KOPT-K1 (cell line): ENCODE measurements at regions not wholly inside any gene's neighbourhood (a gene's known extent, or its start where the extent isn't known, plus 50 kb on each side); places are given as distances from the start of the nearest gene placed in this dataset.

Experiments
- H3K27ac ChIP-seq: fragments of 200-600 bp; sonication (generic); 2 replicates; pipeline ENCODE4 v1.5.1; 2016; ENCODE audit warnings: antibody characterized with exemption, mild to moderate bottlenecking, low read depth, low read length; ENCODE audit not compliant: poor library complexity, severe bottlenecking
- H3K36me3 ChIP-seq: fragments of 200-600 bp; sonication (generic); 2 replicates; pipeline ENCODE4 v1.5.1; 2017; ENCODE audit warnings: antibody characterized with exemption, mild to moderate bottlenecking, low read length, moderate library complexity; ENCODE audit not compliant: insufficient read depth
- H3K9me3 ChIP-seq: fragments of 200-600 bp; sonication (generic); 2 replicates; pipeline ENCODE4 v1.5.1; 2017; ENCODE audit warnings: antibody characterized with exemption, low read length, mild to moderate bottlenecking; ENCODE audit not compliant: insufficient read depth, poor library complexity, severe bottlenecking

DNA sequence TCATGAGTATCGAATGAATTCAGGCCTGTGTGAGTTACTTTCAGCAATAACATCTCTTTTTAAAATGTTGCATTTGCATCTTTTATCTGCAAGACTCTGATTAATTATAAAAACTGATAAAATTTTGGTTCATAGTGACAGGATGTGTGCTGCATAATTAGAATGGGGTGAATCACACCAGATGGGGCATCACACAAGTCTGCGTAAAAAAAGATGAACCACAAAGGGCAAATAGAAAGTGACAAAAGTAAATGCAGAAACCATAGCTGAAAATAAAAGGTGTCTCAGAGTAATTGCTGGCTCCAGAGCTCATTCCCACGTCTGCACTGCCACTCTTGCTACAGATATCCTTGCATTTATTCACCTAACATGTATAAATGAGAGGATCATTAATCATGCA is 131.1 kb downstream of the HS3ST1 start:
- Histone ChIP-seq H3K9me3 (no peaks in the 10 kb centered on the region), H3K27ac (no peak overlapping the region), H3K36me3 (no peaks in the 10 kb centered on the region)

DNA sequence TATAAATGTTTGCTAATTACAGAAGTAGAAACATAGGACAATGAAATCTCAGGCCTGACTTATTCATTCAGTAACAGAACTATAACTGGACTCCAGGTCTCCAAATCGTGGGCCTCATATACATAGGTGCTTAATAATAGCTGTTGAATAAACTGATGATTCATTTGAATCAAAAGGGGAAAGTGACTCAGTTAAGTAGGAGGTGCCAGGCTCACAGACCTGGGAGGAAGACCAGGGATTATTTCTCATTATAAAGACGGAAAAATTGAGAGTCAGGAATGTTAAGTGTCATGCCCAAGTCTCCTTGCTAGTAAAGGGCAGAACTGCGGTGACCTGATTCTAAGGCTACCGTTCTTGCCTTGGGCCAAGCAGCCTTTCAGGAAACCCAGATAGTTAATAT is 131.5 kb downstream of the HS3ST1 start:
- no peaks in the 10 kb centered on the region for H3K9me3 ChIP-seq
- no peak overlapping the region for H3K27ac ChIP-seq
- no peaks in the 10 kb centered on the region for H3K36me3 ChIP-seq

- Histone ChIP-seq H3K36me3 (no peaks in the 10 kb centered on the region), H3K27ac (no peak overlapping the region), H3K9me3 (no peaks in the 10 kb centered on the region)
Observed at GRCh38 chr4:11293866-11294265, 134.8 kb downstream of the HS3ST1 start.

- Histone ChIP-seq H3K9me3 (peaks cover 15% of the 10 kb centered on the region), H3K27ac (no peak overlapping the region), H3K36me3 (no peaks in the 10 kb centered on the region)
Observed at GRCh38 chr4:11287055-11287454, 141.6 kb downstream of the HS3ST1 start.

DNA sequence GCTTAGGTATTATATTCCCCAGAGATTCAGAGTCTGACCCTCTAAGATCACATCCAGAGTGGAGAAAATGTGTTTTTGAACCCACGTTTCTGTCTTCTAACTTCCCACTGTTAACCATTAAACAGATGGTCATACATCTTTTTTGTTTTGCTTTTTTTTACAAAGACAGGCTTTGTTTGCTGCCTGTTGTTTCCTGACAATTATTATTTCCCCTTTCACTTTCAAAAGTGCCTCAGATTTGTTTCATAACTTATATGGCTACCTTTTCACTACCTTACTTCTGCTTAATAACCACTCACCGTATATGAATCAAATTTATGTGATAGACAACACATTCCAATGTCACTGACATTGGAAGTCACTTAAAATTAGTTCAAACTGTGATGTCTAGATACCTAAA is 142.2 kb downstream of the HS3ST1 start:
- Histone ChIP-seq H3K9me3 (peaks cover 15% of the 10 kb centered on the region), H3K27ac (no peak overlapping the region), H3K36me3 (no peaks in the 10 kb centered on the region)

DNA sequence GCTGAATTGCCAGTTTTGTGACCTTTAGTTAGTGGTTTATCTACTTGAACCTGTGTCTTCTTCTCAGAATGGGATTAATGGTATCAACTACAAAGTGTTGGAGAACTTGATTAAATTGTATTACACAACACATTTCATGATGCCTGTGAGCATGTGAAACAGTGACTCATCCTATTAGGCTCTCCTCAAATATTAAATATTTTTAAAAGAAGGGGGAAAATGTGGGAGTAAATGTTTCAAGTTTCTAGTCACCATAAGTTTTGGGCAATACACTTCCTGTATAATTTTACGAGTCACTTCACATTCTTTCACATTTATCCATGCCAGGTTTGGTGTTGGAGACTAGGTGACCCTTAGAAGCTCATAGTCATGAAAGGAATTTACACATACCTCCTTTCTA is 147.0 kb downstream of the HS3ST1 start:
- Histone ChIP-seq H3K9me3 (peaks cover 15% of the 10 kb centered on the region), H3K36me3 (no peaks in the 10 kb centered on the region), H3K27ac (no peak overlapping the region)

- Histone ChIP-seq H3K36me3 (no peaks in the 10 kb centered on the region), H3K9me3 (no peaks in the 10 kb centered on the region), H3K27ac (no peak overlapping the region)
Observed at GRCh38 chr4:11271263-11271662, 157.4 kb downstream of the HS3ST1 start.

DNA sequence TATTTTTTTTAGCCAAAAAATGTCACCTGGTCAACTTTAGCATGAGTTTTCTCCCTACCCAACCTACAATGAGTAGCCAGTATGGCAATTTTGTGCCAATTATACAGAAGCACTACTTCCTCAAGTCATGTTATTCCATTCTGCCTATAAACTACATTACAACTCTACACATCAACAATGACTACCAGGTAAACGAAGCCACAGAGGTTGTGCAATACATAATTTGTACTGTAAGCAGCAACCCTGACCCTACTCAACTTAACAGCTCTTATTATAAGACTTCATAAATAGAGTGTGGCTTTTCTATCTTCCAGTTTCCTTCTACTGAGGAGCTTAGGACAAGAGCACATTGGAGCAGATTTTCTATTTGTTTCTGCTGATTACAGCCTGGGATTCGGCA is 160.5 kb downstream of the HS3ST1 start:
- no peaks in the 10 kb centered on the region for H3K9me3 ChIP-seq
- H3K36me3 ChIP-seq = no peaks in the 10 kb centered on the region
- H3K27ac ChIP-seq = no peak overlapping the region

GRCh38 chr4:11264841-11265240 is 163.9 kb downstream of the HS3ST1 start:
- Histone ChIP-seq H3K9me3 (no peaks in the 10 kb centered on the region), H3K27ac (no peak overlapping the region), H3K36me3 (no peaks in the 10 kb centered on the region)

- H3K27ac ChIP-seq = no peak overlapping the region
- no peaks in the 10 kb centered on the region for H3K36me3 ChIP-seq
- no peaks in the 10 kb centered on the region for H3K9me3 ChIP-seq
Observed at GRCh38 chr4:11264346-11264745, 164.3 kb downstream of the HS3ST1 start.

GRCh38 chr4:11263208-11263607 is 165.5 kb downstream of the HS3ST1 start:
- H3K36me3 ChIP-seq = no peaks in the 10 kb centered on the region
- no peak overlapping the region for H3K27ac ChIP-seq
- H3K9me3 ChIP-seq = no peaks in the 10 kb centered on the region

- Histone ChIP-seq H3K27ac (no peak overlapping the region), H3K36me3 (no peaks in the 10 kb centered on the region), H3K9me3 (no peaks in the 10 kb centered on the region)
Observed at GRCh38 chr4:11261066-11261850, 167.4 kb downstream of the HS3ST1 start.

GRCh38 chr4:11259837-11260236 is 168.9 kb downstream of the HS3ST1 start:
- Histone ChIP-seq H3K9me3 (no peaks in the 10 kb centered on the region), H3K27ac (no peak overlapping the region), H3K36me3 (no peaks in the 10 kb centered on the region)

DNA sequence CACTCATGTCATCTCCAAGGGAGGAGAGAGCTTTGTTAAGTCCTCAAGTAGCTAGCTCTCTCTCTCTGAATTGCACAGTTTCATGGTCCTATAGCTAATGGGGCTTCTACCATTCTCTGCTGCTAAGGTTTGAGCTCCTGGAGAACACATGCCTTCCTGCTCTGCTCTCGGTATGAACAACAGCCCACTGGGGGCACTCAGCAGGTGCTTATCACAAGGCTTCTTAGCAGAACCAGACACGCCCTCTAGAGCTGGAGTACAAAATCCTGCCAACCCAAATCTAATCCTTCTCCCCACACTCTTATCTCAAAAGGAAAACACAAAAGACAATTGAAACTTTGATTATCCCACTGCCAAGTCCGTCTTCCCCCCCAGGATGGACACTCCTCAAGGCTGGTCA is 176.5 kb downstream of the HS3ST1 start:
- Histone ChIP-seq H3K27ac (no peak overlapping the region), H3K36me3 (no peaks in the 10 kb centered on the region), H3K9me3 (no peaks in the 10 kb centered on the region)

DNA sequence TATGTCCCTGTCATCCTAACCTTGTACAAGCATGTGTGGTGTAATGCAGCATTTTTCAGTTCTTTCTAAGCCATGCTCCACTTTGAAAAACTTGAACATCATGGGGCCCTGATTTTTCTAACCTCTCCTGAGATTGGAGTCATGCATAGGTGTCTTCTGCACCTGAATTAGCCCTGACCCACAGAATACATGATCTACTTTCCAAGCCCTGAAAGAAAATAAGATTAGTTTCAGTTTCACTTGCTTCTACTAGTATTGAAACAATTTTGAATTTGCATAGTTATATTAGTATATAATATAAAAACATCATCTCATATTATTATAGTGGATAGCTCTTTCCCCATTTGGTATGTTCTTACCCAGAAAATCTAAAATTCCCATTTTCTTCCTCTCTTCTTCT is 178.2 kb downstream of the HS3ST1 start:
- Histone ChIP-seq H3K27ac (no peak overlapping the region), H3K9me3 (no peaks in the 10 kb centered on the region), H3K36me3 (no peaks in the 10 kb centered on the region)

DNA sequence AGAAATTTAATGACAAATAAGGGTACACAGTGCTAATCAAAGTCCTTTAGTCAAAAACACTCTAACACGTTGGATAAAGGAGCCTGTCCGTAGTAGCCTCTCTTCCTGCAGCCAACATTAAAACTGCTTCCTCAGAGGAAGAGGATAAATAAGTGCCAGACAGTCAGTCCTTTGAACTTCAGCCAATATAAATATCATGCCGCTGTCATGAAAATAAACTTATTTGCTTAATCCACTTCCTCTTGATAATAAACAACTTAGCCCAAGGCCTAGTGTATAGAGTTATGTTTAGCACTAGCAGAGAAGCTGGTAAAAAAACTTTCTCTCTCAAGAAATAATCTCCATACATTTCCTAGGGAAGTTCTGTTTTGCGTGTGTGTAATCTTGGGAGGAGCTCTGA is 196.7 kb downstream of the HS3ST1 start:
- no peaks in the 10 kb centered on the region for H3K9me3 ChIP-seq

More for the DNA sequence above, 196.7 kb downstream of the HS3ST1 start:
- H3K36me3 ChIP-seq = no peaks in the 10 kb centered on the region
- H3K27ac ChIP-seq = no peak overlapping the region
